Astrocyte of the cerebellum (primary cell): ENCODE measurements at regions not wholly inside any gene's neighbourhood (a gene's known extent, or its start where the extent isn't known, plus 50 kb on each side); places are given as distances from the start of the nearest gene placed in this dataset.

ENCODE experiments used
- DNase-seq: peaks from one replicate; pipeline ENCODE4 v3.0.0-alpha.2; 2011; ENCODE audit warnings: low read depth
- H3K4me3 ChIP-seq: 2 replicates; pipeline ENCODE4 v1.5.1; 2011; ENCODE audit warnings: mild to moderate bottlenecking, low read depth, low read length, moderate library complexity
- in situ Hi-C: cut with HindIII; loops from 2 replicates; pipeline ENCODE4 v1.10.0; 2017; ENCODE audit warnings: low sequenced_read_pairs
- TF ChIP-seq, protein P1 (sequence below): IDR thresholded peaks from 2 replicates; pipeline ENCODE4 v1.5.1; 2012; ENCODE audit warnings: low read length, low read depth, moderate library complexity, mild to moderate bottlenecking; ENCODE audit errors: missing control alignments

DNA sequence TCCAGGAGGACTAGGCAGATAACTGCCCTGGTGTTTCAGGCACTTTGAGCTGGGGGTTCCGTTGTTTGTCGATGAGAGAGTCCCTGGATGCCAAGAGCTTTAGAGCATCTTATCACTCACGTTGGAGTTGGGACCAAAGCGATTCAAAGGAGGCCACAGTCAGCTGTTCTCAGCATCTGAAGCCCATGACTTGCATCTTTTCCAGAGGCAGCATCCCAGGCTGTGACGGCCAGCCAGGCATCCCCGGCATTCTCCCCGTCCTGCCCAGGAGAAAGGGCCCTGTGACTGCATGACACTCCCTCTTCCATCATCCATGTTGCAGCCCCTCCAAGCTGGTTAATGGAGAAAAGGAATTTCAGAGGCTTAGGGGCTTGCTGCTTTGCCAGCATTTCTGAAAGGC, 520.3 kb downstream of the CDH26 start:
- in situ Hi-C loops: no loop called here
- no peak for DNase-seq
- H3K4me3 ChIP-seq: no peak overlapping the region
- TF ChIP-seq, protein P1, sequence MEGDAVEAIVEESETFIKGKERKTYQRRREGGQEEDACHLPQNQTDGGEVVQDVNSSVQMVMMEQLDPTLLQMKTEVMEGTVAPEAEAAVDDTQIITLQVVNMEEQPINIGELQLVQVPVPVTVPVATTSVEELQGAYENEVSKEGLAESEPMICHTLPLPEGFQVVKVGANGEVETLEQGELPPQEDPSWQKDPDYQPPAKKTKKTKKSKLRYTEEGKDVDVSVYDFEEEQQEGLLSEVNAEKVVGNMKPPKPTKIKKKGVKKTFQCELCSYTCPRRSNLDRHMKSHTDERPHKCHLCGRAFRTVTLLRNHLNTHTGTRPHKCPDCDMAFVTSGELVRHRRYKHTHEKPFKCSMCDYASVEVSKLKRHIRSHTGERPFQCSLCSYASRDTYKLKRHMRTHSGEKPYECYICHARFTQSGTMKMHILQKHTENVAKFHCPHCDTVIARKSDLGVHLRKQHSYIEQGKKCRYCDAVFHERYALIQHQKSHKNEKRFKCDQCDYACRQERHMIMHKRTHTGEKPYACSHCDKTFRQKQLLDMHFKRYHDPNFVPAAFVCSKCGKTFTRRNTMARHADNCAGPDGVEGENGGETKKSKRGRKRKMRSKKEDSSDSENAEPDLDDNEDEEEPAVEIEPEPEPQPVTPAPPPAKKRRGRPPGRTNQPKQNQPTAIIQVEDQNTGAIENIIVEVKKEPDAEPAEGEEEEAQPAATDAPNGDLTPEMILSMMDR: no peak

DNA sequence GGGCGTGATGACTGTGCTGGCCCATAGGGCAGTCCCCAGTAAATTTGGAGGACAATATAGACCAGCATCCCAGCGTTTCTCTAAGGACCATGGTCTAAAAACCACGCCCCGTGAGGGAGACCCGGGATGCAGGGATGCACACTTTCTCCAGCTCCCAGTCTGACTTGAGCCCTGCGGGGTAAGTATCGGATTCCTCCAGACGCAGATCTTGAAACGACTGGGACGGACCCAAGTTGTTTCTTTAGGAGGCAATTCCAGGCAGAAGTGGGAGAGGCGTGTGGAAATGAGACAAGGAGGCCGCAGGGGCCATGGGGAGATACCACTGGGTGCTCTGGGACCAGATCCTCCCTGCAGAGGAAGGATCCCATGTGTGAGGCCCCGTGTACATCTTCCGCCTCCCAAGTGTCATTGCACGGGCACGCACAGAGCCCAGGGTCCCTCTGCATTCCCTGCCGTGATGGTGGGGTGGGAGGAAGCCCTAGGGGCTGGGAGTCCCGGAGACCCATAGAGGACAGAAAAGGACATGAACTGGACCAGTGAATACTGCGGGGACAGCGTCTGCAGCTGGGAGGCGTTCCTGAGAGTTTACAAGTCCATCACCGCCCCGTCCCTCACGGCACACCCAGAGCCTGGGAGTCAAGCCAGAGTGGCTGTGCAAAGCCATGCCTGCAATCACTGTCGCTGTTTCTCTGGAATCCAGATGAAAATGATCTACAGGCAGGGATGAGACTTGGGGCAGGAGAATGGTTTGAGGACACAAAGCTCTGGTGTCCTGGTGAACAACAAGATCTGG, 522.9 kb downstream of the CDH26 start:
- no peak for DNase-seq
- H3K4me3 ChIP-seq: no peak overlapping the region
- in situ Hi-C loops: no loop called here
- TF ChIP-seq, protein P1: no peak

DNA sequence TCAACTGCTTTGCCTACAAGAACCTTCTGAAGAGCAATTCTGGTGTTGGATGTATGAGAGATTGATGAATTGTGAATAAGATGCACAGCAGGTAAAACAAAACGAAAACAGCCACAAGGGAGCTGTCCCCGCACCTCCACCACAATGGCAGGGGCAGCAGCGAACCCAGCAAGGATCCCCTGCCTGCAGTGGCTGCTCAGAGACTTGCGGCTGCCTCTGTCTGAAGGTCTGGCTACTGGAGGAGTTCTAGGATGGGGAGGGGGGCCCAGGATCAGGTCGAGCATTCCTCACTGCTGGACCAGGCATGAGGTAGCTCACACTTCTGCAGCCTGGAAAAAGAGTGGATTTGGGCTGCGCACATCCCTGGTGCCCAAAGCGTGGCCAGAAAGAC, 523.5 kb downstream of the CDH26 start:
- DNase-seq: no peak
- in situ Hi-C loops: no loop called here
- TF ChIP-seq, protein P1: no peak
- no peak overlapping the region for H3K4me3 ChIP-seq

DNA sequence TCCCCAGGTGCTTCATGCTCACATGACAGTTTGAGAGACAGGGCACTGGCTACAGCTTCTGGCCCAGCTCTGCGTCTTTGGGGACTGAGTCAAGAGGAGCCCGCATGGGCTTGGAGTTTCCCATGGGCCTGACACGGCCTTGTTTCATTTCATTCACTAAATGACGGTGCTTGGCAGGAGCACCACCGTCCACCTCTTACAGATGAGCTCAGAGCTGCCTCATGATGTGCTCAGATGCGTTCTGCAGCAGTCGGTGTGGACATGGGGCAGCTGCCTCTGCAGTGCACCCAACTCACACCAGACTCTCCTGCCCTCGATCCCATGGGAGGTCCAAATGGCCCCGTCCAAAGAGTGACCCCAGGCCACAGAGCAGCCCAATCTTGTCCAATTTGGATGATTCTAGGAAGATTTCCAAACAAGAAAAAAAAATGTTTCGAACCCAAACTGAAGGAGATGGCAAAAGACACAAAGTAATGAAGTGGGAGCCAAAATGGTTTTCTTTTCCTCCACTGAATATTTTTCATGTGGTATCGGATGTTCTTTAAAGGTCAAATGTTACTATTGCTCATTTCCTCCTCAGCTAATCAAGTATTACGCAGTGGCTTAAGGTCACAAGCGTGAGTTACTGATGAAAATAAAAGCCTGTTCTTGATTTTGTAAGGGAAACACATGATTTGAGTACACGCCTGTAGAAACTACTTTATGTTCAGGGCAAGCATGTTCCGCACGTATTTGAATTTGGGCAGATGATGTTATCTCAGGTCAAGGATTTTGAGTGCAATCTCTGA, 524.2 kb downstream of the CDH26 start:
- no peak for DNase-seq
- H3K4me3 ChIP-seq: no peak overlapping the region
- in situ Hi-C loops: no loop called here
- TF ChIP-seq, protein P1: no peak

DNA sequence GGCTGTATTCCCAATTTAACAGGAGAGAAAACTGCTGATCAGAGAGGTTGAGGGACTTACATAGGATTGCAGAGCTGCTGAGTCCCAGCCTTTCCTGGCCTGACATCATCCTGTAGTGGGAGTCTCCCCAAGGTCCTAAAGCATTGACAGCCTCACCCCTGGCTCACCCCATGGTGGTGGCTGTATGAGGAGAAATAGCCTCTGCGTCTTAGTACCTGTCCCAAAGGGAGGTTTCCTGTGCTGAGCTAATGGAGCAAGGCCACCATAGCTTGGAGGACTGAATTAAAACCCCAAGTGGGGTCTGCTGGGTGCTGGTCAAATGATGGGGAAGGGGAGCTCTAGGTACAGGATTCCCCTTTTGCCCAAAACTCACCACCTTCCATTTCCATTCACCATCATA, 525.1 kb downstream of the CDH26 start:
- no peak for DNase-seq
- TF ChIP-seq, protein P1: no peak
- H3K4me3 ChIP-seq: no peak overlapping the region
- in situ Hi-C loops: no loop called here

DNA sequence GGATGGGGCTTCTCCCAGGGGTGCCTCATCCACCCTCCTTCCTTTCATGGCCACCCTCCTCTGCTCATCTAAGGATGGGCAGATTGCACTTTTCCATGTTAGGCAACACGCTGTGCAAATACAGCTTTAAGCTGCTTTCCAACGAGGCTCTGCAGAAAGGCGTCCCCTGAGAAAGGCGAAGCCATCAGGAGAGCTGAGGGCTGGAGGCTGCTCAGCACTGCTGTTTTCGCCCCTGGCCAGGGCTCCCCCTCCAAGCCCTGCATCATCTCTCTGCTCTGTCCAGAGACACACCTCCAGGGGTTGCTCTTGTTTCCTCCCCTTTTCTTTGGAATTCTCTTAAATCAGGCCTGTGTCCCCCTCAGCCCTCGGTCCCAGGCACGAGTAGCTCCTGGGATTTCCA, 526.1 kb downstream of the CDH26 start:
- no peak for DNase-seq
- in situ Hi-C loops: no loop called here
- TF ChIP-seq, protein P1: no peak

More for the DNA sequence above, 526.1 kb downstream of the CDH26 start:
- no peak overlapping the region for H3K4me3 ChIP-seq
